Panc1 (cell line): ENCODE measurements at regions not wholly inside any gene's neighbourhood (a gene's known extent, or its start where the extent isn't known, plus 50 kb on each side); places are given as distances from the start of the nearest gene placed in this dataset.

Experiments used
- CTCF ChIP-seq: fragments of 450-650 bp; IDR thresholded peaks from 2 replicates; pipeline ENCODE4 v1.5.1; 2017; ENCODE audit warnings: mild to moderate bottlenecking
- POLR2AphosphoS5 ChIP-seq: IDR thresholded peaks from 2 replicates; pipeline ENCODE4 v1.6.1; 2012; ENCODE audit warnings: mild to moderate bottlenecking, low read depth, low read length, moderate library complexity
- REST ChIP-seq, 2 experiments: IDR thresholded peaks; 2 replicates each; pipeline ENCODE4 v1.6.1; 2011 to 2012; ENCODE audit warnings: low read depth in 2 of 2, control low read depth in 1 of 2, low read length in 1 of 2, mild to moderate bottlenecking in 1 of 2, moderate library complexity in 1 of 2; ENCODE audit not compliant: insufficient read depth in 1 of 2
- SIN3A ChIP-seq: IDR thresholded peaks from 2 replicates; pipeline ENCODE4 v1.6.1; 2012; ENCODE audit warnings: low read depth, mild to moderate bottlenecking, low read length, moderate library complexity, borderline replicate concordance; ENCODE audit not compliant: insufficient read depth
- TCF7L2 ChIP-seq: IDR thresholded peaks from 2 replicates; pipeline ENCODE4 v1.6.1; 2011; ENCODE audit warnings: mild to moderate bottlenecking, low read depth, low read length, inconsistent platforms

- TF ChIP-seq CTCF: no peak
- TF ChIP-seq REST (IDR thresholded peaks at IDR 0.05; ENCODE audit: insufficient read depth in 1 of 2, low read depth in 2 of 2, low read length in 1 of 2): no peak
- no peak for TF ChIP-seq SIN3A
- TF ChIP-seq TCF7L2: no peak
- no peak for TF ChIP-seq POLR2AphosphoS5
These were observed 382.5 kb downstream of the KCNN2 start for GRCh38 chr5:114744406-114744805.
